CD4-positive, alpha-beta memory T cell (primary cell): ENCODE measurements at regions not wholly inside any gene's neighbourhood (a gene's known extent, or its start where the extent isn't known, plus 50 kb on each side); places are given as distances from the start of the nearest gene placed in this dataset.
"Not testable (repeated sequence)": the region's sequence is repeated elsewhere in the genome, so short reads cannot be mapped to it uniquely, and the experiment has no call there.

Source experiments
- CTCF ChIA-PET: fragments of 350-600 bp; sonication (Branson Sonifier 250); formaldehyde crosslinking; loops from one replicate; lab custom pipeline; 2021; ENCODE audit warnings: inconsistent platforms; ENCODE audit not compliant: partially characterized antibody; lab: Charles Lee
- POLR2A ChIA-PET: fragments of 350-600 bp; sonication (Branson Sonifier 250); formaldehyde crosslinking; loops from one replicate; lab custom pipeline; 2021; ENCODE audit not compliant: partially characterized antibody; lab: Charles Lee
- DNase-seq, 5 donors: peaks; one replicate each; pipeline versions ENCODE4 v3.0.0 to v3.0.0-alpha.2; 2020 to 2022; ENCODE audit warnings: mixed read lengths in 1 of 5
- H3K27ac ChIP-seq: one replicate; pipeline ENCODE4 v1.7.0; 2013; ENCODE audit warnings: low read depth, low read length
- H3K27me3 ChIP-seq: 2 replicates; pipeline ENCODE4 v1.7.0; 2013; ENCODE audit warnings: mild to moderate bottlenecking, low read length, moderate library complexity; ENCODE audit not compliant: insufficient read depth
- H3K36me3 ChIP-seq: 2 replicates; pipeline ENCODE4 v1.7.0; 2013; ENCODE audit warnings: mild to moderate bottlenecking, low read length, moderate library complexity; ENCODE audit not compliant: insufficient read depth
- H3K4me1 ChIP-seq: 2 replicates; pipeline ENCODE4 v1.7.0; 2013; ENCODE audit warnings: mild to moderate bottlenecking, low read length, moderate library complexity; ENCODE audit not compliant: insufficient read depth
- H3K4me3 ChIP-seq, 2 donors: one replicate each; pipeline ENCODE4 v1.7.0; 2013; ENCODE audit warnings: low read length in 2 of 2, mild to moderate bottlenecking in 1 of 2
- H3K9me3 ChIP-seq, 2 donors: one replicate each; pipeline ENCODE4 v1.7.0; 2013; ENCODE audit warnings: low read length in 2 of 2, control low read depth in 1 of 2; ENCODE audit not compliant: control insufficient read depth in 1 of 2
- H3K27ac Mint-ChIP-seq, 7 donors: one replicate each; pipeline ENCODE4 v1.8.0; 2020 to 2021; ENCODE audit warnings: mixed read lengths in 7 of 7, mild to moderate bottlenecking in 6 of 7, inconsistent platforms in 3 of 7, moderate library complexity in 3 of 7
- H3K27me3 Mint-ChIP-seq, 2 donors: one replicate each; pipeline ENCODE4 v1.8.0; 2020 to 2021; ENCODE audit warnings: mixed read lengths in 2 of 2
- H3K36me3 Mint-ChIP-seq, 2 donors: one replicate each; pipeline ENCODE4 v1.8.0; 2020 to 2021; ENCODE audit warnings: mixed read lengths in 2 of 2, inconsistent platforms in 1 of 2, mild to moderate bottlenecking in 1 of 2
- H3K4me1 Mint-ChIP-seq, 4 donors: one replicate each; pipeline ENCODE4 v1.8.0; 2020 to 2021; ENCODE audit warnings: mixed read lengths in 4 of 4, mild to moderate bottlenecking in 1 of 4
- H3K4me3 Mint-ChIP-seq, 8 donors: one replicate each; pipeline ENCODE4 v1.8.0; 2020 to 2021; ENCODE audit warnings: mixed read lengths in 8 of 8, mild to moderate bottlenecking in 7 of 8, moderate library complexity in 6 of 8, inconsistent platforms in 3 of 8
- H3K9me3 Mint-ChIP-seq, 8 donors: one replicate each; pipeline ENCODE4 v1.8.0; 2020 to 2021; ENCODE audit warnings: mixed read lengths in 8 of 8, mild to moderate bottlenecking in 5 of 8, inconsistent platforms in 3 of 8, moderate library complexity in 1 of 8
- intact Hi-C: fragments of 100-400 bp; cut with micrococcal nuclease; formaldehyde crosslinking; loops from one replicate; pipeline ENCODE4 v1.15.1; 2023

DNA sequence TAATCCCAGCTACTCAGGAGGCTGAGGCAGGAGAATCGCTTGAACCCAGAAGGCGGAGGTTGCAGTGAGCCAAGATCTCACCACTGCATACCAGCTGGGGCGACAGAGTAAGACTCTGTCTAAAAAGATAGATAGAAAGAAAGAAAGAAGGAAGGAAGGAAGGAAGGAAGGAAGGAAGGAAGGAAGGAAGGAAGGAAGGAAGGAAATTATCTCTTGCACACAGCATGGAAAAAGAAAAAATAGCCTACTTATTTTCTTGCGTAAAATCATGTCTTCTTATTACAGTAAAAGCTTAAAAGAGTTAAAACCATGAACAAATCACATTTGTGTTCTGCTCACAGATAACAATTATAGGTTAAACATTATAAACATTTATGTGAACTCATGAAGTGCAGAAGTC, 205.9 kb downstream of the TMA16 start:
- CTCF ChIA-PET, H3K27me3 ChIP-seq, H3K36me3 ChIP-seq, H3K9me3 ChIP-seq, intact Hi-C loops, DNase-seq, H3K4me1 Mint-ChIP-seq, H3K4me3 ChIP-seq, H3K9me3 Mint-ChIP-seq, H3K27me3 Mint-ChIP-seq, H3K4me3 Mint-ChIP-seq, H3K36me3 Mint-ChIP-seq, H3K4me1 ChIP-seq, H3K27ac ChIP-seq, POLR2A ChIA-PET: not testable (repeated sequence)
- peak overlapping the region in 1 of 7 donors; percentile 29 for H3K27ac Mint-ChIP-seq

DNA sequence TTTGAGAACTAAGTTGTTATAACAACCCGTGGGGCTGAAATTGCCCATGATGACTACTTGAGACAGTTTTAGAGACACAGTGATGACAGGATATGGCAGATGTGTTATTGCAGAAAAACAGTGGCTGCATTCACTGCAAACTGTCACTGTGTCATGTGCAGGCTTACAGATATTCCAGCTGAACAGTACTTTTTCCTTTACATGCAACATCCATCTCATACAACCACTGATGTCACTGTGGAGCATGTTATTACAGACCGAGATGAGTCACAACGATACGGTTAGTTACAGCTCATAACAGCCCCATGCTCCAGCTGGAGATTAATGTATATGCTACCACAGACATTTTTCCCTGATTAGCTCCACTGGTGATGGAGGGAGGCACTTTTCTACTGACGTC, 207.4 kb downstream of the TMA16 start:
- Mint-ChIP-seq H3K27me3 (peaks cover 2 to 5% of the 10 kb centered on the region in 2 donors), H3K4me3 (no peak overlapping the region), H3K27ac (no peak overlapping the region), H3K36me3 (no peaks in the 10 kb centered on the region), H3K9me3 (peaks cover 0 to 4% (median under 1%) of the 10 kb centered on the region in 8 donors), H3K4me1 (no peaks in the 10 kb centered on the region)
- H3K27ac ChIP-seq, result no peak overlapping the region
- no peaks in the 10 kb centered on the region for H3K4me1 ChIP-seq
- ChIA-PET CTCF (no interaction called here), POLR2A (no interaction called here)
- intact Hi-C loops, result no loop called here
- DNase-seq, result no peak
- H3K36me3 ChIP-seq, result no peaks in the 10 kb centered on the region
- no peak overlapping the region for H3K4me3 ChIP-seq
- no peaks in the 10 kb centered on the region for H3K27me3 ChIP-seq
- H3K9me3 ChIP-seq, result no peaks in the 10 kb centered on the region

DNA sequence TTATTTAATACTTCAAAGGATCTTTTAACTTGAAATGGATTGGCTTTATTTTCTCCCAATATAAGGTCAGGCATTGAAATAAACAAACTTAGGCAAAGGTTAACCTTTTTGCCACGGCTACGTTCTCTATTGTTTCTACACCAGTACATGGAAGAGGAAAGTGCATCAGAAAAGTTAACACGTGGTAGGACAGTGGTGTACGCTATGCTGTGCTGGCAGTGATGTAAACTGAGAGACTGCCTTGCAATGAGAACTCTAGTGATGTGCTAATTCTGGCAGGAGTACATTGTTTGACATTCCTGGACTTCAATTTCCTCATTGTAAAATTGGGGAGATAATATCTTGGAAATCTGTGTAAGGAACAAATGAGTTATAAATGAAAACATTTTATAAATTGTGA, 208.2 kb downstream of the TMA16 start:
- H3K27me3 Mint-ChIP-seq, result peaks cover 2 to 5% of the 10 kb centered on the region in 2 donors
- no peak overlapping the region for H3K27ac Mint-ChIP-seq
- intact Hi-C loops, result no loop called here
- Histone ChIP-seq H3K27me3 (no peaks in the 10 kb centered on the region), H3K4me3 (no peak overlapping the region), H3K27ac (no peak overlapping the region), H3K4me1 (no peaks in the 10 kb centered on the region), H3K36me3 (no peaks in the 10 kb centered on the region), H3K9me3 (no peaks in the 10 kb centered on the region)
- H3K9me3 Mint-ChIP-seq, result peaks cover 0 to 2% (median 0%) of the 10 kb centered on the region in 8 donors
- ChIA-PET POLR2A (no interaction called here), CTCF (no interaction called here)
- H3K4me3 Mint-ChIP-seq, result no peak overlapping the region
- no peaks in the 10 kb centered on the region for H3K4me1 Mint-ChIP-seq
- no peaks in the 10 kb centered on the region for H3K36me3 Mint-ChIP-seq
- no peak for DNase-seq

DNA sequence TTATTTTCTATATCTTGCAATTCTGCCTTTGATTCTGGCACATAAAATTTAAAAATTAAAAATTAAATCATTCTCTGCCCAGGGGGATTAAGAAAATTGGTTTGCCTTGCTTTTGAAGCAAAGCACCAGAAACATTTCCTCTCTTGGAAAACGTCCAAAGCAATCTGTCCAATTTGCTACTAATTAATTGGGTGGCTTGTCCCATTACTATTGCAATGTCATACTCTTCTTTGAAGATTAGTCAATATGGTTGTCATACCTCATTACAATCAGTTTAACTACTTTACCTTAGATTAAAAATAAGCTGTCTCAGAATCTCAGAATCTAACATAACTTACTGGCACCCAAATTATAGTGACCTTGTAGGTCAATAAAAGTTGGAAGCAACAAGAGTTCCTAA, 208.8 kb downstream of the TMA16 start:
- DNase-seq, result no peak
- H3K4me3 ChIP-seq, result no peak overlapping the region
- no peaks in the 10 kb centered on the region for H3K27me3 ChIP-seq
- H3K9me3 Mint-ChIP-seq, result peaks cover 0 to 2% (median 0%) of the 10 kb centered on the region in 8 donors
- H3K4me1 Mint-ChIP-seq, result no peaks in the 10 kb centered on the region
- intact Hi-C loops, result no loop called here
- ChIA-PET POLR2A (no interaction called here), CTCF (no interaction called here)
- no peak overlapping the region for H3K27ac Mint-ChIP-seq
- no peak overlapping the region for H3K27ac ChIP-seq
- H3K4me3 Mint-ChIP-seq, result no peak overlapping the region
- no peaks in the 10 kb centered on the region for H3K4me1 ChIP-seq
- no peaks in the 10 kb centered on the region for H3K9me3 ChIP-seq
- H3K36me3 ChIP-seq, result no peaks in the 10 kb centered on the region
- H3K36me3 Mint-ChIP-seq, result no peaks in the 10 kb centered on the region
- peaks cover 2 to 4% of the 10 kb centered on the region in 2 donors for H3K27me3 Mint-ChIP-seq

DNA sequence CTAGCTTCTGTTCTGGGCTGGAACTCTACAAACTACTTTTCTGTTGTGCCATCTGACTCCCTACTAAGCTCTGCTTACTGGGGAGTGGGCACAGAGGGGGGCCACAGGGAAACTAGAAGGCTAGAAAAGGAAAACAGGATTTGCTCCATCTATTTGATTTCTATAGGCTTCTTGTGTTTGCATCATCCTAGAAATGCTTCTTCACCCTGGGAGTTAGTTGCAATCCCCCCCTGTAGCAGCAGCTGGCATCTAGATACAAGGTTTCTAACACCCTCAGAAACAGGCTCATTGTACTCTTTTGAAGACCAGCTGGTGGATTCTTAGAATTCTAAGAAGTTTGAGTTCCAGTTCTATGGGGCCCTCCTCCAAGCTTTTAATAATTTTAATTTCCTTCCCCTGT, 213.4 kb downstream of the TMA16 start:
- peaks cover 0 to 4% of the 10 kb centered on the region in 2 donors for H3K27me3 Mint-ChIP-seq
- Histone ChIP-seq H3K27ac (no peak overlapping the region), H3K36me3 (no peaks in the 10 kb centered on the region), H3K4me3 (no peak overlapping the region), H3K4me1 (no peaks in the 10 kb centered on the region), H3K27me3 (no peaks in the 10 kb centered on the region), H3K9me3 (no peaks in the 10 kb centered on the region)
- CTCF ChIA-PET, result no interaction called here
- POLR2A ChIA-PET, result no interaction called here
- H3K4me1 Mint-ChIP-seq, result no peaks in the 10 kb centered on the region
- intact Hi-C loops, result no loop called here
- no peaks in the 10 kb centered on the region for H3K36me3 Mint-ChIP-seq
- no peak overlapping the region for H3K27ac Mint-ChIP-seq
- H3K9me3 Mint-ChIP-seq, result no peaks in the 10 kb centered on the region
- H3K4me3 Mint-ChIP-seq, result peak overlapping the region in 1 of 8 donors; percentile 10
- DNase-seq, result no peak

DNA sequence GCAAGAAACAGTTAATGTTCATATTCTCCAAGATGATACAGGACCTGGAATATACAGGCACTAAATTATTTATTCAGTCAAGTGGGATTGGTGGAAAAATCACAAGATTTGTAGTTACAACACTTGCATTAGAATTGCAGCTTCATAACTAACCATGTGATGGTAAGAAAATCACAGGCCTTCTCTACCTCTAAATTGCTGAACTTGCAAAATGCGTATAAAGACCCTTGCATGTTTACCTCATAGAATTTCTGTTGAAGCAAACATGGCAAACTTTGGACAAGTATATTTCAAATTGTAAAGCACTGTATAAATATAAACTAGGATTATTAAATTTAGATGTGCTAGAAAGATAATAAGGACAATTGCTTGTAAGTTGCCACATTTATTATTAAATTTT, 215.1 kb downstream of the TMA16 start:
- Histone ChIP-seq H3K9me3 (no peaks in the 10 kb centered on the region), H3K27ac (no peak overlapping the region), H3K4me3 (no peak overlapping the region), H3K27me3 (no peaks in the 10 kb centered on the region), H3K4me1 (no peaks in the 10 kb centered on the region), H3K36me3 (no peaks in the 10 kb centered on the region)
- H3K4me1 Mint-ChIP-seq, result no peaks in the 10 kb centered on the region
- no peaks in the 10 kb centered on the region for H3K9me3 Mint-ChIP-seq
- no peak for DNase-seq
- H3K4me3 Mint-ChIP-seq, result no peak overlapping the region
- H3K36me3 Mint-ChIP-seq, result no peaks in the 10 kb centered on the region
- POLR2A ChIA-PET, result no interaction called here
- intact Hi-C loops, result no loop called here
- CTCF ChIA-PET, result no interaction called here
- H3K27me3 Mint-ChIP-seq, result no peaks in the 10 kb centered on the region
- no peak overlapping the region for H3K27ac Mint-ChIP-seq

DNA sequence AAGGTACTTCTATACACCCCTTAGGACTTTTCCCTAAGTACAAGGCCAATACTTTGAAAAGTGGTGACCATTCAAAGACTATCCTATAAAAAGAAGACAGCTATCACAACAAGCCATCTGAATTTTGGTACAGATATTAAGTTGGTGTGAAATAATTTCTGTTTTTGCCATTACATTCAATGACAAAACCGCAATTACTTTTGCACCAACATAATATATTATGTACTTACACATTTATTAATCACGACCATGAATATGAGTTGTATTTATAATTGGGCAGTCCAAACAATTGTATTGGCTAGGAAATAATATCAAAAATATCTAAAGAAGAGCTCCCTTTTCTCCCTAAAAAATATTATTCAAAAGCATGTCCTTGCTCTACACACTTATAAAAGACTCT, 215.7 kb downstream of the TMA16 start:
- Histone ChIP-seq H3K36me3 (no peaks in the 10 kb centered on the region), H3K9me3 (no peaks in the 10 kb centered on the region), H3K4me3 (no peak overlapping the region), H3K27me3 (no peaks in the 10 kb centered on the region), H3K27ac (no peak overlapping the region), H3K4me1 (no peaks in the 10 kb centered on the region)
- H3K9me3 Mint-ChIP-seq, result no peaks in the 10 kb centered on the region
- ChIA-PET CTCF (no interaction called here), POLR2A (no interaction called here)
- DNase-seq, result no peak
- H3K4me1 Mint-ChIP-seq, result no peaks in the 10 kb centered on the region
- no peak overlapping the region for H3K27ac Mint-ChIP-seq
- intact Hi-C loops, result no loop called here
- H3K27me3 Mint-ChIP-seq, result no peaks in the 10 kb centered on the region
- no peak overlapping the region for H3K4me3 Mint-ChIP-seq
- no peaks in the 10 kb centered on the region for H3K36me3 Mint-ChIP-seq

DNA sequence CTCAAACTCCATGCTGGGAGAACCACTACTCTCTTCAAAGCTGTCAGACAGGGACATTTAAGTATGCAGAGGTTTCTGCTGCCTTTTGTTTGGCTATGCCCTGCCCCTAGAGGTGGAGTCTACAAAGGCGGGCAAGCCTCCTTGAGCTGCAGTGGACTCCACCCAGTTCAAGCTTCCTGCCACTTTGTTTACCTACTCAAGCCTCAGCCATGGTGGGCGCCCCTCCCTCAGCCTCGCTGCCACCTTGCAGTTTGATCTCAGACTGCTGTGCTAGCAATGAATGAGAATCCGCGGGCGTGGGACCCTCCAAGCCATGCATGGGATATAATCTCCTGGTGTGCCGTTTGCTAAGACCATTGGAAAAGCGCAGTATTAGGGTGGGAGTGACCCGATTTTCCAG, 230.0 kb downstream of the TMA16 start:
- intact Hi-C loops, CTCF ChIA-PET, H3K4me1 Mint-ChIP-seq, POLR2A ChIA-PET, H3K36me3 ChIP-seq, H3K4me3 Mint-ChIP-seq, DNase-seq, H3K27ac Mint-ChIP-seq, H3K27me3 ChIP-seq, H3K27me3 Mint-ChIP-seq, H3K27ac ChIP-seq, H3K4me1 ChIP-seq, H3K4me3 ChIP-seq, H3K36me3 Mint-ChIP-seq, H3K9me3 ChIP-seq: not testable (repeated sequence)
- H3K9me3 Mint-ChIP-seq, result peaks cover 0 to 12% (median 7%) of the 10 kb centered on the region in 8 donors
